ENCODE measurements at regions not wholly inside any gene's neighbourhood (a gene's known extent, or its start where the extent isn't known, plus 50 kb on each side); places are given as distances from the start of the nearest gene placed in this dataset.

GRCh38 chr1:5704561-5705514 lies 287.4 kb downstream of the NPHP4 start:
- Histone ChIP-seq H2AFZ (no peak overlapping the region), H4K20me1 (replicated peaks; ENCODE audit: insufficient read depth) (no peaks in the 10 kb centered on the region), H3K36me3 (ENCODE audit: insufficient read depth) (no peaks in the 10 kb centered on the region), H3K27ac (ENCODE audit: low read depth) (no peak overlapping the region), H3F3A (replicated peaks; ENCODE audit: low read depth) (no peaks in the 10 kb centered on the region), H3K4me3 (no peak overlapping the region), H3K27me3 (ENCODE audit: insufficient read depth) (no peaks in the 10 kb centered on the region), H3K9me2 (ENCODE audit: insufficient read depth) (no peaks in the 10 kb centered on the region), H3K4me1 (ENCODE audit: insufficient read depth) (no peaks in the 10 kb centered on the region), H3K4me2 (no peak overlapping the region), H3K79me2 (replicated peaks; ENCODE audit: insufficient read depth) (no peaks in the 10 kb centered on the region)
- TF ChIP-seq ZNF331 (CRISPR knock-in tag; IDR thresholded peaks at IDR 0.05; ENCODE audit: low read depth) (no peak), NANOG (IDR thresholded peaks at IDR 0.05; ENCODE audit: borderline replicate concordance) (no peak), JUNB (IDR thresholded peaks at IDR 0.05; ENCODE audit: unreplicated experiment) (no peak), EZH2 (IDR thresholded peaks at IDR 0.05; ENCODE audit: low read depth, unreplicated experiment) (no peak), ZNF462 (CRISPR knock-in tag; IDR thresholded peaks at IDR 0.05) (no peak), STAT1 (IDR thresholded peaks at IDR 0.05; ENCODE audit: unreplicated experiment) (no peak), POLR2AphosphoS5 (IDR thresholded peaks at IDR 0.05; ENCODE audit: low read depth) (no peak), CREB1 (CRISPR knock-in tag; IDR thresholded peaks at IDR 0.05; ENCODE audit: low read depth) (no peak), EZH2phosphoT487 (IDR thresholded peaks at IDR 0.05; ENCODE audit: unreplicated experiment) (no peak), ETS1 (IDR thresholded peaks at IDR 0.05) (no peak), REST (IDR thresholded peaks at IDR 0.05; ENCODE audit: unreplicated experiment) (no peak), ZNF114 (CRISPR knock-in tag; IDR thresholded peaks at IDR 0.05) (no peak), CTCF (conservative IDR thresholded peaks at IDR 0.05; ENCODE audit: low read depth in 2 of 2) (no peak)
- no peak for DNase-seq (ENCODE audit: low spot score)
- H3K4me1 Mint-ChIP-seq: peaks cover 3% of the 10 kb centered on the region; the same call in 1 of the 3 replicates
- peaks cover 11% of the 10 kb centered on the region for H3K27me3 Mint-ChIP-seq (ENCODE audit: insufficient read depth, low read depth, poor library complexity)
- no peak overlapping the region for H3K27ac Mint-ChIP-seq
- ATAC-seq: no peak
- no peaks in the 10 kb centered on the region for H3K36me3 Mint-ChIP-seq (ENCODE audit: low read depth)
- H3K9me3 Mint-ChIP-seq: no peaks in the 10 kb centered on the region; the same call in 2 of the 3 replicates
- H3K4me3 Mint-ChIP-seq: no peak overlapping the region
